Head of caudate nucleus (tissue), 42 donors: ENCODE measurements at regions not wholly inside any gene's neighbourhood (a gene's known extent, or its start where the extent isn't known, plus 50 kb on each side); places are given as distances from the start of the nearest gene placed in this dataset.
"Not testable (repeated sequence)": the region's sequence is repeated elsewhere in the genome, so short reads cannot be mapped to it uniquely, and the experiment has no call there.

Experiments
- DNase-seq, 42 donors: peaks; one replicate each; pipeline versions ENCODE4 v3.0.0 to v3.0.0-alpha.2; 2020 to 2021; ENCODE audit warnings: mixed read lengths in 7 of 42
- intact Hi-C: fragments of 100-400 bp; cut with DNase I; formaldehyde crosslinking; loops from one replicate; pipeline ENCODE4 v1.15.0; 2022

- DNase-seq: no peak
- intact Hi-C loops: no loop called here
Measured at GRCh38 chr12:56872366-56872765, 61.8 kb downstream of the SDR9C7 start.

- no peak for DNase-seq
- intact Hi-C loops: no loop called here
Measured at GRCh38 chr12:56867216-56867615, 67.0 kb downstream of the SDR9C7 start.

DNA sequence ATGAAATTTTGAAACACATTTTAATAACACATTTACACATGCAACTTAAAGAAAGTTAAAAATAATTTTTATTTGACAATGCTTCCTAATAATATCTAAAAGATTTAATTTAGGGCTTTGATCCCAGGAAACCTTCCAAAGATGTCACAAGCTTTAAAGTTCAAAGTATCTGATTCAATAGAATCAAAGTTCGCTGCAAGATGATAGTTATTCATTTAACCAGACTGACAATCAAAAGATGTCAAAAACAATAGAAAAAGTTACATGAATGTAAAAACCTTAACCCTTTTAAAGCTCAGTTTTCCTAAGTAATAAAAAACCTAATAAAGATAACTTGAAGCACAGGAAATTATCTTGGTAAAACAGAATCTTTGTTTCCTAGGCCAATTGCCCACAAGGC lies 67.7 kb downstream of the SDR9C7 start:
- DNase-seq: no peak
- intact Hi-C loops: no loop called here

- intact Hi-C loops: no loop called here
- DNase-seq: no peak
Measured at GRCh38 chr12:56864318-56864717, 69.9 kb downstream of the SDR9C7 start.

DNA sequence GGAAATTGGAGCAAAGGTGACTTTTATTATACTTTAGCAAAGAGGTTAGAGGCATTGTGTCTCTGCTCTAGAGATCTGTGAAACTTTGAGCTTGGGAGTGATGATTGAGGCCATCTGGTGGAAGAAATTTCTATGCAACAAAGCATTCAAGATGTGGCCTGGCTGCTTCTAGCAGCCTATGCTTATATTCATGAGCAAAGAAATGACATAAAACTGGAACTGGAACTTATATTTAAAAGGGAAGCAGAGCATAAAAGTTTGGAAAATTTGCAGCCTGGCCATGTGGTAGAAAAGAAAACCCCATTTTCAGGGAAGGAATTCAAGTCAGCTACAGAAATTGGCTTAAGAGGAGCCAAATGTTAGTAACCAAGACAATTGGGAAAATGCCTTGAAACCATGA lies 70.4 kb downstream of the SDR9C7 start:
- intact Hi-C loops: no loop called here

GRCh38 chr12:56862264-56862663 lies 71.9 kb downstream of the SDR9C7 start:
- intact Hi-C loops: no loop called here
- DNase-seq: no peak

More for the DNA sequence above, 70.4 kb downstream of the SDR9C7 start:
- DNase-seq: no peak

- intact Hi-C loops, DNase-seq: not testable (repeated sequence)
Measured at GRCh38 chr12:56853392-56853978, 80.7 kb downstream of the SDR9C7 start.

DNA sequence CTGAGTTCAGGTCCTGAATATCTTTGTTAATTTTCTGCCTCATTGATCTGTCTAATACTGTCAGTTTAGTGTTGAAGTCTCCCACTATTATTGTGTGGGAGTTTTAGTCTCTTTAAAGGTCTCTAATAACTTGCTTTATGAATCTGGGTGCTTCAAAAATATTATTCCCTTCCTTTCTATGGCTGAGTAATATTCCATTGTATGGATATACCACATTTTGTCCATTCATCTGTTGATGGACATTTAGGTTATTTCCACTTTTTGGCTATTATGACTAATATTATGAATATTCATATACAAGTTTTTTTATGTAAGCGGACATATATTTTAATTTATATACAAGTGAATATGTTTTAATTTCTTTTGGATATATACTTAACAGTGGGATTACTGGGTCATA lies 82.7 kb downstream of the SDR9C7 start:
- intact Hi-C loops: no loop called here
- DNase-seq: no peak

- no peak for DNase-seq
- intact Hi-C loops: no loop called here
Measured at GRCh38 chr12:56840922-56841321, 77.8 kb downstream of the HSD17B6 start.

- intact Hi-C loops: no loop called here
- peak; percentile 29 to 82 (median 59) for DNase-seq
Measured at GRCh38 chr12:56839915-56840325, 76.8 kb downstream of the HSD17B6 start.

GRCh38 chr12:56839489-56839848 lies 76.3 kb downstream of the HSD17B6 start:
- intact Hi-C loops: no loop called here
- DNase-seq: no peak

DNA sequence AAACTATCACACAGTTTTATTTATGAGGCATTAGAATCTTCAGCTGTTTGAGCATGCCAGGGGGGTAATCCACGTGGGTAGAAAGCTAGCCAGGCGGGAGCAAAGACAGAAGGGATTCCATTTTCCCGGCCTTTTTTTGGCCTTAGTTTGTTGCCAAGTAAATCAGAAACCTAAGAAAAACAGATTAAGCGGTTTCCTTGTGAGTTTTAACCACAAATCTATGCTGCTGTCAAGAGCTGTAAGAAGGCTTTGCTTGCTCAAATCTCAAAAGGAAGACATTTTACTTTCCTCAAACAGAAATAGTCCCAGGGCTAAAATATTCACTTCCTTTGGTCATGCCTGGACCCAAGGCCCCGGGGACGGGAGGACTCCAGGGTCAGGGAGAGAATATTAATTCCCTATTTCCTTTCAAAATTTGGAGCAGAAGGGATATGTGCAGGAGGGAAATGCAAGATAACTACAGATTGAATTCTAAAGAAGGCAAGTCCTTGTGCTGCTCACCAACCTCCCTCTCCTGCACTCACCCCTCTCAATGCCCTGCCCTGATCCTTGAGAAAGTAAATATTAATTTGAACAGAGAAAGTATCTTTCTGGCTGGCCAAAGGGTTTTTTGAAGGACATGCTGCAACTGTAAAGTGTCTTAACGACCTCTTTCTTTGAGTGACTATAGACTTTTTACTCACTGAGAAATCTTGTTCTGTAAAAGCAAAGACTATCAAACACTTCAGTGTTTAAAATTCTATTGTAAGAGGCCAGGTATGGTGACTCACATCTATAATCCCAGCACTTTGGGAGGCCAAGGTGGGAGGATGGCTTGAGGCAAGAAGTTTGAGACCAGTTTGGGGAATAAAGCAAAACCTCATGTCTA lies 75.7 kb downstream of the HSD17B6 start:
- intact Hi-C loops: no loop called here
- peak in 4 of 42 donors; percentile 6 to 30 (median 12) for DNase-seq
